Endothelial cell of umbilical vein (primary cell): ENCODE measurements at regions not wholly inside any gene's neighbourhood (a gene's known extent, or its start where the extent isn't known, plus 50 kb on each side); places are given as distances from the start of the nearest gene placed in this dataset.

Source experiments
- JUN ChIP-seq: IDR thresholded peaks from 2 replicates; pipeline ENCODE4 v1.6.1; 2011; ENCODE audit warnings: borderline replicate concordance, low read depth; ENCODE audit not compliant: insufficient read length, insufficient read depth
- TF ChIP-seq, protein P1 (sequence below), 2 donors: IDR thresholded peaks; 1 replicate in 1 of 2; 2 replicates in 1 of 2; pipeline ENCODE4 v1.5.1; 2011; ENCODE audit warnings: low read length in 2 of 2, mild to moderate bottlenecking in 2 of 2, moderate library complexity in 2 of 2, control low read depth in 1 of 2, inconsistent platforms in 1 of 2, low read depth in 1 of 2; ENCODE audit not compliant: insufficient read depth in 1 of 2; ENCODE audit errors: extremely low read depth in 1 of 2

DNA sequence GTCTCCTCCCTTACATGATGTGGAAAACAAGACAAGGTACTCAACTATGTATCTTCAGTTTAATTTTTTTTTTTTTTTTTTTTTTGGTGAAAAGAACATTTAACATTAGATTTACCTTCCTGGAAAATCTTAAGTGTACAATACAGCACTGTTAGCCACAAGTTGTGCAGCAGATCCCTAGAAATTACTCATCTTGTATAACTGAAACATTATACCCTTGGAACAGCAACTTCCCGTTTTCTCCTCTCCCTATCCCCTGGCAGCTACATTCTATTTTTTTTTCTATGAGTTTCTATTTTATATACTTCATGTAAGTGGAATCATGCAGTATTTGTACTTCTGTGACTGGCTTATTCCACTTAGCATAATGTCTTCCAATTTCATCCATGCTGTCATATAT, 421.9 kb upstream of the FTMT start:
- TF ChIP-seq, protein P1, sequence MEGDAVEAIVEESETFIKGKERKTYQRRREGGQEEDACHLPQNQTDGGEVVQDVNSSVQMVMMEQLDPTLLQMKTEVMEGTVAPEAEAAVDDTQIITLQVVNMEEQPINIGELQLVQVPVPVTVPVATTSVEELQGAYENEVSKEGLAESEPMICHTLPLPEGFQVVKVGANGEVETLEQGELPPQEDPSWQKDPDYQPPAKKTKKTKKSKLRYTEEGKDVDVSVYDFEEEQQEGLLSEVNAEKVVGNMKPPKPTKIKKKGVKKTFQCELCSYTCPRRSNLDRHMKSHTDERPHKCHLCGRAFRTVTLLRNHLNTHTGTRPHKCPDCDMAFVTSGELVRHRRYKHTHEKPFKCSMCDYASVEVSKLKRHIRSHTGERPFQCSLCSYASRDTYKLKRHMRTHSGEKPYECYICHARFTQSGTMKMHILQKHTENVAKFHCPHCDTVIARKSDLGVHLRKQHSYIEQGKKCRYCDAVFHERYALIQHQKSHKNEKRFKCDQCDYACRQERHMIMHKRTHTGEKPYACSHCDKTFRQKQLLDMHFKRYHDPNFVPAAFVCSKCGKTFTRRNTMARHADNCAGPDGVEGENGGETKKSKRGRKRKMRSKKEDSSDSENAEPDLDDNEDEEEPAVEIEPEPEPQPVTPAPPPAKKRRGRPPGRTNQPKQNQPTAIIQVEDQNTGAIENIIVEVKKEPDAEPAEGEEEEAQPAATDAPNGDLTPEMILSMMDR (IDR thresholded peaks at IDR 0.05; ENCODE audit: extremely low read depth in 1 of 2, insufficient read depth in 1 of 2, low read depth in 1 of 2, low read length in 2 of 2), result no peak
- TF ChIP-seq JUN, result no peak
